ENCODE measurements at regions not wholly inside any gene's neighbourhood (a gene's known extent, or its start where the extent isn't known, plus 50 kb on each side); places are given as distances from the start of the nearest gene placed in this dataset.
"Not testable (repeated sequence)": the region's sequence is repeated elsewhere in the genome, so short reads cannot be mapped to it uniquely, and the experiment has no call there.

DNA sequence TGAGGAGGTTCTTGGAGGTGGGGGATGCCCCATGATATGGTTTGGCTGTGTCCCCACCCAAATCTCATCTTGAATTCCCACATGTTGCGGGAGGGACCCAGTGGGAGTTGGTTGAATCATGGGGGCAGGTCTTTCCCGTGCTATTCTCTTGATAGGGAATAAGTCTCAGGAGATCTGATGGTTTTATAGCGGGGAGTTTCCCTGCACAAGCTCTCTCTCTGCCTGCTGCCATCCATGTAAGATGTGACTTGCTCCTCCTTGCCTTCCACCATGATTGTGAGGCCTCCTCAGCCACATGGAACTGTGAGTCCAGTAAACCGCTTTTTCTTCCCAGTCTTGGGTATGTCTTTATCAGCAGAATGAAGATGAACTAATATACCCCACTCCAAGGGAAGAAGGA lies 241.0 kb downstream of the BUB3 start:
- not testable (repeated sequence) for TF ChIP-seq POLR2A (IDR thresholded peaks at IDR 0.05)
- TF ChIP-seq, protein P1, sequence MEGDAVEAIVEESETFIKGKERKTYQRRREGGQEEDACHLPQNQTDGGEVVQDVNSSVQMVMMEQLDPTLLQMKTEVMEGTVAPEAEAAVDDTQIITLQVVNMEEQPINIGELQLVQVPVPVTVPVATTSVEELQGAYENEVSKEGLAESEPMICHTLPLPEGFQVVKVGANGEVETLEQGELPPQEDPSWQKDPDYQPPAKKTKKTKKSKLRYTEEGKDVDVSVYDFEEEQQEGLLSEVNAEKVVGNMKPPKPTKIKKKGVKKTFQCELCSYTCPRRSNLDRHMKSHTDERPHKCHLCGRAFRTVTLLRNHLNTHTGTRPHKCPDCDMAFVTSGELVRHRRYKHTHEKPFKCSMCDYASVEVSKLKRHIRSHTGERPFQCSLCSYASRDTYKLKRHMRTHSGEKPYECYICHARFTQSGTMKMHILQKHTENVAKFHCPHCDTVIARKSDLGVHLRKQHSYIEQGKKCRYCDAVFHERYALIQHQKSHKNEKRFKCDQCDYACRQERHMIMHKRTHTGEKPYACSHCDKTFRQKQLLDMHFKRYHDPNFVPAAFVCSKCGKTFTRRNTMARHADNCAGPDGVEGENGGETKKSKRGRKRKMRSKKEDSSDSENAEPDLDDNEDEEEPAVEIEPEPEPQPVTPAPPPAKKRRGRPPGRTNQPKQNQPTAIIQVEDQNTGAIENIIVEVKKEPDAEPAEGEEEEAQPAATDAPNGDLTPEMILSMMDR (IDR thresholded peaks at IDR 0.05) = not testable (repeated sequence)

All from vagina (tissue), 2 donors.